ENCODE measurements at regions not wholly inside any gene's neighbourhood (a gene's known extent, or its start where the extent isn't known, plus 50 kb on each side); places are given as distances from the start of the nearest gene placed in this dataset.

- H4K20me1 ChIP-seq (replicated peaks; ENCODE audit: insufficient read depth) = no peaks in the 10 kb centered on the region
- H3K79me2 ChIP-seq (replicated peaks; ENCODE audit: insufficient read depth) = no peaks in the 10 kb centered on the region
- H3F3A ChIP-seq (replicated peaks; ENCODE audit: low read depth) = no peaks in the 10 kb centered on the region
- H3K36me3 ChIP-seq (ENCODE audit: insufficient read depth) = no peaks in the 10 kb centered on the region
- no peaks in the 10 kb centered on the region for H3K4me1 Mint-ChIP-seq
- H3K27ac Mint-ChIP-seq = no peak overlapping the region
- no peaks in the 10 kb centered on the region for H3K9me3 Mint-ChIP-seq
- no peaks in the 10 kb centered on the region for H3K36me3 Mint-ChIP-seq (ENCODE audit: low read depth)
- TF ChIP-seq JUNB (IDR thresholded peaks at IDR 0.05; ENCODE audit: unreplicated experiment) (no peak), EZH2 (IDR thresholded peaks at IDR 0.05; ENCODE audit: low read depth, unreplicated experiment) (no peak), CREB1 (CRISPR knock-in tag; IDR thresholded peaks at IDR 0.05; ENCODE audit: low read depth) (no peak), EZH2phosphoT487 (IDR thresholded peaks at IDR 0.05; ENCODE audit: unreplicated experiment) (no peak), ZNF462 (CRISPR knock-in tag; IDR thresholded peaks at IDR 0.05) (no peak), POLR2AphosphoS5 (IDR thresholded peaks at IDR 0.05; ENCODE audit: low read depth) (no peak), REST (IDR thresholded peaks at IDR 0.05; ENCODE audit: unreplicated experiment) (no peak), STAT1 (IDR thresholded peaks at IDR 0.05; ENCODE audit: unreplicated experiment) (no peak), ZNF331 (CRISPR knock-in tag; IDR thresholded peaks at IDR 0.05; ENCODE audit: low read depth) (no peak), ZNF114 (CRISPR knock-in tag; IDR thresholded peaks at IDR 0.05) (no peak), NANOG (IDR thresholded peaks at IDR 0.05; ENCODE audit: borderline replicate concordance) (no peak), CTCF (conservative IDR thresholded peaks at IDR 0.05; ENCODE audit: low read depth in 2 of 2) (no peak)
- TF ChIP-seq, protein P1, sequence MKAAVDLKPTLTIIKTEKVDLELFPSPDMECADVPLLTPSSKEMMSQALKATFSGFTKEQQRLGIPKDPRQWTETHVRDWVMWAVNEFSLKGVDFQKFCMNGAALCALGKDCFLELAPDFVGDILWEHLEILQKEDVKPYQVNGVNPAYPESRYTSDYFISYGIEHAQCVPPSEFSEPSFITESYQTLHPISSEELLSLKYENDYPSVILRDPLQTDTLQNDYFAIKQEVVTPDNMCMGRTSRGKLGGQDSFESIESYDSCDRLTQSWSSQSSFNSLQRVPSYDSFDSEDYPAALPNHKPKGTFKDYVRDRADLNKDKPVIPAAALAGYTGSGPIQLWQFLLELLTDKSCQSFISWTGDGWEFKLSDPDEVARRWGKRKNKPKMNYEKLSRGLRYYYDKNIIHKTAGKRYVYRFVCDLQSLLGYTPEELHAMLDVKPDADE (IDR thresholded peaks at IDR 0.05) = no peak
- no peak for DNase-seq (ENCODE audit: low spot score)
- H3K27me3 ChIP-seq (ENCODE audit: insufficient read depth) = no peaks in the 10 kb centered on the region
- no peak for ATAC-seq
- no peak overlapping the region for H2AFZ ChIP-seq
- H3K4me1 ChIP-seq (ENCODE audit: insufficient read depth) = no peaks in the 10 kb centered on the region
- H3K4me3 ChIP-seq = no peak overlapping the region
- no peaks in the 10 kb centered on the region for H3K9me2 ChIP-seq (ENCODE audit: insufficient read depth)
- no peak overlapping the region for H3K4me3 Mint-ChIP-seq
- no peak overlapping the region for H3K4me2 ChIP-seq
- no peak overlapping the region for H3K27ac ChIP-seq (ENCODE audit: low read depth)
- H3K27me3 Mint-ChIP-seq (ENCODE audit: insufficient read depth, low read depth, poor library complexity) = no peaks in the 10 kb centered on the region
Observed at GRCh38 chrX:26295425-26295824, 79.5 kb downstream of the MAGEB5 start.

Data from GM23338 (cell line).